ENCODE measurements at regions not wholly inside any gene's neighbourhood (a gene's known extent, or its start where the extent isn't known, plus 50 kb on each side); places are given as distances from the start of the nearest gene placed in this dataset.

DNA sequence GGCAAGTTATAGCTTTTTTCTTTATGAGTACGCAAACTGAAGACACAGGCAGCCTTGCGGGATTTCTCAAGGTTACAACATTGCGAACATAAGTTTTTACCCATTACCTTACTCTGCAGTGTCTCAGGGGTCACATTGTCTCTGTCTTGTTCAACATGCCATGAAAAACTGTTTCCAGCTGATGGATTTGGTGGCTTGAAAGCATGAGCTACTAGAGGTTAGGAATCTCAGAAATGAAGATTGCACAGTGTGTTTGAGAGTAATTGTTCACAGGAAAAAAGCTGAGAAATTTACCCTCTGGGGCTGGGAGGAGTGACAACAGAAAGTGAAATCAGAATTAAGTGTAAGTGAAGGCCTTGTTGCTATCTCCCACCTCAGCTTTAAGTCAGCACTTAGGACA lies 568.6 kb downstream of the TAFA4 start:
- Histone ChIP-seq H3K9me3 (ENCODE audit: low read length) (no peaks in the 10 kb centered on the region), H3F3A (ENCODE audit: insufficient read depth, low read length) (no peaks in the 10 kb centered on the region), H3K9ac (ENCODE audit: low read length) (no peak overlapping the region), H3K79me2 (ENCODE audit: insufficient read depth, low read length) (no peaks in the 10 kb centered on the region), H3K27ac (ENCODE audit: low read depth, low read length, poor library complexity, severe bottlenecking) (no peak overlapping the region), H3K27me3 (ENCODE audit: insufficient read depth, low read length) (no peaks in the 10 kb centered on the region), H3K9me2 (ENCODE audit: low read depth, low read length) (no peaks in the 10 kb centered on the region), H2AFZ (ENCODE audit: low read length) (no peak overlapping the region), H3K4me2 (ENCODE audit: low read length) (no peak overlapping the region), H3K4me3 (ENCODE audit: low read depth, low read length, poor library complexity, severe bottlenecking) (no peak overlapping the region), H4K20me1 (ENCODE audit: insufficient read depth, low read length) (no peaks in the 10 kb centered on the region), H3K4me1 (ENCODE audit: insufficient read depth, low read length, severe bottlenecking) (no peaks in the 10 kb centered on the region), H3K36me3 (ENCODE audit: insufficient read depth, low read length) (no peaks in the 10 kb centered on the region)
- TF ChIP-seq, protein P1, sequence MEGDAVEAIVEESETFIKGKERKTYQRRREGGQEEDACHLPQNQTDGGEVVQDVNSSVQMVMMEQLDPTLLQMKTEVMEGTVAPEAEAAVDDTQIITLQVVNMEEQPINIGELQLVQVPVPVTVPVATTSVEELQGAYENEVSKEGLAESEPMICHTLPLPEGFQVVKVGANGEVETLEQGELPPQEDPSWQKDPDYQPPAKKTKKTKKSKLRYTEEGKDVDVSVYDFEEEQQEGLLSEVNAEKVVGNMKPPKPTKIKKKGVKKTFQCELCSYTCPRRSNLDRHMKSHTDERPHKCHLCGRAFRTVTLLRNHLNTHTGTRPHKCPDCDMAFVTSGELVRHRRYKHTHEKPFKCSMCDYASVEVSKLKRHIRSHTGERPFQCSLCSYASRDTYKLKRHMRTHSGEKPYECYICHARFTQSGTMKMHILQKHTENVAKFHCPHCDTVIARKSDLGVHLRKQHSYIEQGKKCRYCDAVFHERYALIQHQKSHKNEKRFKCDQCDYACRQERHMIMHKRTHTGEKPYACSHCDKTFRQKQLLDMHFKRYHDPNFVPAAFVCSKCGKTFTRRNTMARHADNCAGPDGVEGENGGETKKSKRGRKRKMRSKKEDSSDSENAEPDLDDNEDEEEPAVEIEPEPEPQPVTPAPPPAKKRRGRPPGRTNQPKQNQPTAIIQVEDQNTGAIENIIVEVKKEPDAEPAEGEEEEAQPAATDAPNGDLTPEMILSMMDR (IDR thresholded peaks at IDR 0.05; ENCODE audit: low read length), result no peak
- no peak for TF ChIP-seq EZH2 (IDR thresholded peaks at IDR 0.05; ENCODE audit: borderline replicate concordance, low read length)

DNA sequence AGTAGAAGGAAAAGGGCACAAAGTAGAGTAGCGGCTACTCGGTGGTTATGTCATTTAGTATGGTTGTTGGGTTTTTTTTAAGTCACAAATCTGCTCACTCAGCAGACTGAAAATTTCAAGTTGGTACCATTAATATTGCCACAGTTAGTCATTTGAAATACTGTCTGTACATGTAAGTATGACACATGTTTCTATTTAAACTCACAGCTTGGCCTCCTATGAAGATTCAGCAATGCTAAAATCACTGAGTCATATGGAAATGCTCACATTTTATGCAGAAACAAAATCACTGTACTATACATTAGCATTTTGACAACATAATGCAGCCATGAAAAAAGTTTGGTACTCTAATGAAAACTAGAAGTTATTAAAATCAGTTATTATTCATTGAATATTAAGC lies 571.9 kb downstream of the TAFA4 start:
- H3K9me2 ChIP-seq (ENCODE audit: low read depth, low read length), result no peaks in the 10 kb centered on the region
- no peaks in the 10 kb centered on the region for H3K4me1 ChIP-seq (ENCODE audit: insufficient read depth, low read length, severe bottlenecking)
- H2AFZ ChIP-seq (ENCODE audit: low read length), result no peak overlapping the region
- H3K36me3 ChIP-seq (ENCODE audit: insufficient read depth, low read length), result no peaks in the 10 kb centered on the region
- no peak for TF ChIP-seq EZH2 (IDR thresholded peaks at IDR 0.05; ENCODE audit: borderline replicate concordance, low read length)
- TF ChIP-seq, protein P1 (IDR thresholded peaks at IDR 0.05; ENCODE audit: low read length), result no peak
- no peaks in the 10 kb centered on the region for H3K9me3 ChIP-seq (ENCODE audit: low read length)
- no peaks in the 10 kb centered on the region for H4K20me1 ChIP-seq (ENCODE audit: insufficient read depth, low read length)
- H3K27me3 ChIP-seq (ENCODE audit: insufficient read depth, low read length), result no peaks in the 10 kb centered on the region
- H3K4me2 ChIP-seq (ENCODE audit: low read length), result no peak overlapping the region
- no peak overlapping the region for H3K27ac ChIP-seq (ENCODE audit: low read depth, low read length, poor library complexity, severe bottlenecking)
- H3F3A ChIP-seq (ENCODE audit: insufficient read depth, low read length), result no peaks in the 10 kb centered on the region
- no peak overlapping the region for H3K4me3 ChIP-seq (ENCODE audit: low read depth, low read length, poor library complexity, severe bottlenecking)
- no peak overlapping the region for H3K9ac ChIP-seq (ENCODE audit: low read length)
- H3K79me2 ChIP-seq (ENCODE audit: insufficient read depth, low read length), result no peaks in the 10 kb centered on the region

DNA sequence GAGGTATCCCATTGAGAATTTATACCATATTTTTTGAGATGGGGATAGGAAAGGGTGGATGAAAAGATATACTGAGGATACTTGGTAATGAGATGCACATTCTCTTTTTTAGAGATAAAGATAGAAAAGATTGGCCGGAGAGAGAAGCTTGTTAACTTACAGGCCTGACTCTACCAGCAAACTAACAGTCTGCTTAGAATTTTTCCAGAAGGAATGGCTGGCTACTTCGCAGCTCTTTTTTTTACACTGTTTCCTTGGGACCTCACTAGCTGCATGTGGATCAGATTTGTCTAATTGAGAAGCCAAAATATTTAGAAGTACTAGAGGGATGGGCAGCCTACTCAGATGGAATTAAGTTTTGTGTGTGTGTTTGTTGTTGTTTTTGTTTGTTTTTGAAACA lies 586.6 kb downstream of the TAFA4 start:
- TF ChIP-seq, protein P1 (IDR thresholded peaks at IDR 0.05; ENCODE audit: low read length), result no peak
- no peak for TF ChIP-seq EZH2 (IDR thresholded peaks at IDR 0.05; ENCODE audit: borderline replicate concordance, low read length)
- Histone ChIP-seq H4K20me1 (ENCODE audit: insufficient read depth, low read length) (no peaks in the 10 kb centered on the region), H3K4me1 (ENCODE audit: insufficient read depth, low read length, severe bottlenecking) (no peaks in the 10 kb centered on the region), H3K79me2 (ENCODE audit: insufficient read depth, low read length) (no peaks in the 10 kb centered on the region), H3K4me2 (ENCODE audit: low read length) (no peak overlapping the region), H3K27ac (ENCODE audit: low read depth, low read length, poor library complexity, severe bottlenecking) (no peak overlapping the region), H3F3A (ENCODE audit: insufficient read depth, low read length) (no peaks in the 10 kb centered on the region), H3K9me2 (ENCODE audit: low read depth, low read length) (no peaks in the 10 kb centered on the region), H3K27me3 (ENCODE audit: insufficient read depth, low read length) (no peaks in the 10 kb centered on the region), H3K9me3 (ENCODE audit: low read length) (no peaks in the 10 kb centered on the region), H3K36me3 (ENCODE audit: insufficient read depth, low read length) (no peaks in the 10 kb centered on the region), H3K9ac (ENCODE audit: low read length) (no peak overlapping the region), H2AFZ (ENCODE audit: low read length) (no peak overlapping the region), H3K4me3 (ENCODE audit: low read depth, low read length, poor library complexity, severe bottlenecking) (no peak overlapping the region)

Measured in OCI-LY1 (cell line).